ENCODE measurements at regions not wholly inside any gene's neighbourhood (a gene's known extent, or its start where the extent isn't known, plus 50 kb on each side); places are given as distances from the start of the nearest gene placed in this dataset.

- Mint-ChIP-seq H3K27me3 (ENCODE audit: low read depth) (no peaks in the 10 kb centered on the region), H3K4me1 (peaks cover under 1% of the 10 kb centered on the region; the same call in 1 of the 2 replicates), H3K9me3 (no peaks in the 10 kb centered on the region), H3K36me3 (peaks cover 10% of the 10 kb centered on the region; the same call in 1 of the 2 replicates), H3K27ac (no peak overlapping the region), H3K4me3 (no peak overlapping the region)
- ATAC-seq (no peak), DNase-seq (ENCODE audit: low spot score) (no peak)
- no peak for TF ChIP-seq ZNF512 (CRISPR knock-in tag; IDR thresholded peaks at IDR 0.05; ENCODE audit: borderline replicate concordance)
- TF ChIP-seq JUN (CRISPR knock-in tag; IDR thresholded peaks at IDR 0.05) = no peak
- no peak for TF ChIP-seq CTCF (IDR thresholded peaks at IDR 0.05)
- no peak for TF ChIP-seq GABPB1 (CRISPR knock-in tag; IDR thresholded peaks at IDR 0.05)
- TF ChIP-seq USF1 (CRISPR knock-in tag; IDR thresholded peaks at IDR 0.05) = no peak
- TF ChIP-seq ATF2 (CRISPR knock-in tag; IDR thresholded peaks at IDR 0.05; ENCODE audit: borderline replicate concordance, low read depth) = no peak
- TF ChIP-seq MLX (CRISPR knock-in tag; IDR thresholded peaks at IDR 0.05) = no peak
- TF ChIP-seq CREB1 (CRISPR knock-in tag; IDR thresholded peaks at IDR 0.05) = no peak
- no peak for TF ChIP-seq NFE2L1 (CRISPR knock-in tag; IDR thresholded peaks at IDR 0.05)
- TF ChIP-seq, protein P1, sequence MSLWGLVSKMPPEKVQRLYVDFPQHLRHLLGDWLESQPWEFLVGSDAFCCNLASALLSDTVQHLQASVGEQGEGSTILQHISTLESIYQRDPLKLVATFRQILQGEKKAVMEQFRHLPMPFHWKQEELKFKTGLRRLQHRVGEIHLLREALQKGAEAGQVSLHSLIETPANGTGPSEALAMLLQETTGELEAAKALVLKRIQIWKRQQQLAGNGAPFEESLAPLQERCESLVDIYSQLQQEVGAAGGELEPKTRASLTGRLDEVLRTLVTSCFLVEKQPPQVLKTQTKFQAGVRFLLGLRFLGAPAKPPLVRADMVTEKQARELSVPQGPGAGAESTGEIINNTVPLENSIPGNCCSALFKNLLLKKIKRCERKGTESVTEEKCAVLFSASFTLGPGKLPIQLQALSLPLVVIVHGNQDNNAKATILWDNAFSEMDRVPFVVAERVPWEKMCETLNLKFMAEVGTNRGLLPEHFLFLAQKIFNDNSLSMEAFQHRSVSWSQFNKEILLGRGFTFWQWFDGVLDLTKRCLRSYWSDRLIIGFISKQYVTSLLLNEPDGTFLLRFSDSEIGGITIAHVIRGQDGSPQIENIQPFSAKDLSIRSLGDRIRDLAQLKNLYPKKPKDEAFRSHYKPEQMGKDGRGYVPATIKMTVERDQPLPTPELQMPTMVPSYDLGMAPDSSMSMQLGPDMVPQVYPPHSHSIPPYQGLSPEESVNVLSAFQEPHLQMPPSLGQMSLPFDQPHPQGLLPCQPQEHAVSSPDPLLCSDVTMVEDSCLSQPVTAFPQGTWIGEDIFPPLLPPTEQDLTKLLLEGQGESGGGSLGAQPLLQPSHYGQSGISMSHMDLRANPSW (CRISPR knock-in tag; conservative IDR thresholded peaks at IDR 0.05; ENCODE audit: low read depth) = no peak
- TF ChIP-seq ZNF416 (CRISPR knock-in tag; IDR thresholded peaks at IDR 0.05) = no peak
- TF ChIP-seq MAX (CRISPR knock-in tag; IDR thresholded peaks at IDR 0.05) = no peak
- no peak for TF ChIP-seq CBFB (CRISPR knock-in tag; IDR thresholded peaks at IDR 0.05; ENCODE audit: low read depth)
- no peak for TF ChIP-seq GTF2I (CRISPR knock-in tag; conservative IDR thresholded peaks at IDR 0.05)
- TF ChIP-seq, protein P2, sequence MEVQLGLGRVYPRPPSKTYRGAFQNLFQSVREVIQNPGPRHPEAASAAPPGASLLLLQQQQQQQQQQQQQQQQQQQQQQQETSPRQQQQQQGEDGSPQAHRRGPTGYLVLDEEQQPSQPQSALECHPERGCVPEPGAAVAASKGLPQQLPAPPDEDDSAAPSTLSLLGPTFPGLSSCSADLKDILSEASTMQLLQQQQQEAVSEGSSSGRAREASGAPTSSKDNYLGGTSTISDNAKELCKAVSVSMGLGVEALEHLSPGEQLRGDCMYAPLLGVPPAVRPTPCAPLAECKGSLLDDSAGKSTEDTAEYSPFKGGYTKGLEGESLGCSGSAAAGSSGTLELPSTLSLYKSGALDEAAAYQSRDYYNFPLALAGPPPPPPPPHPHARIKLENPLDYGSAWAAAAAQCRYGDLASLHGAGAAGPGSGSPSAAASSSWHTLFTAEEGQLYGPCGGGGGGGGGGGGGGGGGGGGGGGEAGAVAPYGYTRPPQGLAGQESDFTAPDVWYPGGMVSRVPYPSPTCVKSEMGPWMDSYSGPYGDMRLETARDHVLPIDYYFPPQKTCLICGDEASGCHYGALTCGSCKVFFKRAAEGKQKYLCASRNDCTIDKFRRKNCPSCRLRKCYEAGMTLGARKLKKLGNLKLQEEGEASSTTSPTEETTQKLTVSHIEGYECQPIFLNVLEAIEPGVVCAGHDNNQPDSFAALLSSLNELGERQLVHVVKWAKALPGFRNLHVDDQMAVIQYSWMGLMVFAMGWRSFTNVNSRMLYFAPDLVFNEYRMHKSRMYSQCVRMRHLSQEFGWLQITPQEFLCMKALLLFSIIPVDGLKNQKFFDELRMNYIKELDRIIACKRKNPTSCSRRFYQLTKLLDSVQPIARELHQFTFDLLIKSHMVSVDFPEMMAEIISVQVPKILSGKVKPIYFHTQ (CRISPR knock-in tag; IDR thresholded peaks at IDR 0.05) = no peak
- TF ChIP-seq ZBTB43 (CRISPR knock-in tag; IDR thresholded peaks at IDR 0.05) = no peak
- TF ChIP-seq SOX15 (CRISPR knock-in tag; IDR thresholded peaks at IDR 0.05) = no peak
- no peak for TF ChIP-seq ZNF396 (CRISPR knock-in tag; IDR thresholded peaks at IDR 0.05; ENCODE audit: borderline replicate concordance)
- TF ChIP-seq SMAD4 (CRISPR knock-in tag; IDR thresholded peaks at IDR 0.05) = no peak
- CTCF ChIA-PET = interaction anchor here (0.8 to 1.7 kb wide), 3 partner anchors 10 to 81 kb away, joined by 3 to 9 read pairs (median 4); no protein-coding TSS in a partner anchor
- POLR2A ChIA-PET = no interaction called here
These were observed 447.3 kb downstream of the MAFB start for GRCh38 chr20:40241596-40242343.

All from WTC11 (cell line).